Breast epithelium (tissue), 4 donors: ENCODE measurements at regions not wholly inside any gene's neighbourhood (a gene's known extent, or its start where the extent isn't known, plus 50 kb on each side); places are given as distances from the start of the nearest gene placed in this dataset.
"Not testable (repeated sequence)": the region's sequence is repeated elsewhere in the genome, so short reads cannot be mapped to it uniquely, and the experiment has no call there.

Source experiments
- DNase-seq, 2 donors: peaks; one replicate each; pipeline ENCODE4 v3.0.0-alpha.2; 2019; ENCODE audit warnings: low spot score in 2 of 2
- H3K27ac ChIP-seq, 2 donors: fragments of 200-600 bp; sonication (generic) in 1 of 2; one replicate each; pipeline ENCODE4 v1.5.1; 2016 to 2019; ENCODE audit warnings: mild to moderate bottlenecking in 1 of 2
- H3K27me3 ChIP-seq, 2 donors: fragments of 200-600 bp; sonication (generic) in 1 of 2; one replicate each; pipeline versions ENCODE4 v1.5.1 to v1.6.0; 2017 to 2019; ENCODE audit warnings: control low read depth in 1 of 2, mild to moderate bottlenecking in 1 of 2
- H3K36me3 ChIP-seq: fragments of 200-600 bp; one replicate; pipeline ENCODE4 v1.5.1; 2019
- H3K4me1 ChIP-seq, 2 donors: fragments of 200-600 bp; sonication (generic); one replicate each; pipeline ENCODE4 v1.5.1; 2016 to 2019; ENCODE audit warnings: control low read depth in 1 of 2
- H3K4me3 ChIP-seq, 3 donors: fragments of 200-600 bp; sonication (generic); 1 replicate in 2 of 3; 2 replicates in 1 of 3; pipeline ENCODE4 v1.5.1; 2016 to 2019; ENCODE audit warnings: mild to moderate bottlenecking in 3 of 3, moderate library complexity in 2 of 3
- H3K9me3 ChIP-seq, 2 donors: fragments of 200-600 bp; sonication (generic) in 1 of 2; one replicate each; pipeline ENCODE4 v1.5.1; 2016 to 2019; ENCODE audit warnings: control low read depth in 1 of 2
- POLR2A ChIP-seq: fragments of 450-650 bp; IDR thresholded peaks from one replicate; pipeline ENCODE4 v1.6.1; 2016; ENCODE audit warnings: antibody characterized with exemption, mild to moderate bottlenecking, moderate library complexity
- POLR2AphosphoS5 ChIP-seq, 3 donors: sonication (generic); formaldehyde crosslinking; IDR thresholded peaks; one replicate each; pipeline ENCODE4 v1.6.1; 2017; ENCODE audit warnings: antibody characterized with exemption in 3 of 3
- intact Hi-C: fragments of 100-400 bp; cut with DNase I; formaldehyde crosslinking; loops from one replicate; pipeline ENCODE4 v1.15.1; 2023; ENCODE audit warnings: low total_unique reads
- TF ChIP-seq, protein P1 (sequence below), 3 donors: fragments of 450-650 bp; IDR thresholded peaks; one replicate each; pipeline ENCODE4 v1.5.1; 2016 to 2017; ENCODE audit warnings: antibody characterized with exemption in 3 of 3, mild to moderate bottlenecking in 3 of 3, moderate library complexity in 3 of 3

DNA sequence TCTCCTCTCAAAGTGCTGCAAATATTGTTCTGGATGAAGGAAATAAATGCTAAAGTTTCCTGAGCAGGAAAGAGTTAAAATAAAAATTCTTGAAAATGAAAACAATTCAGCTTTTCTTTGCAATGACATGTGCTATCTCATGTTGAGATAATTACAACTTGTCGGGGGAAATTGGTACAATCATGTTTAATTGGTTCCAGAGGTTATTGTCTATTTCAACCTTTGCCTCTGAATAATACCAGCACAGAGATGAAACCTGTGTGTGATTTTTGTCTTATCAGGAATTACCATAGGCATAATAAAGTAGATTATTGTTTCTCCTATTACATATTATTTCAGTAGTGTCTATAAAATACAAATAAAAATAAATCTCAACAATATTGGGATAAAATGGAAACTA lies 305.0 kb downstream of the XPNPEP1 start:
- Histone ChIP-seq H3K36me3 (no peaks in the 10 kb centered on the region), H3K27ac (no peak overlapping the region), H3K9me3 (no peaks in the 10 kb centered on the region), H3K4me1 (no peaks in the 10 kb centered on the region), H3K27me3 (no peaks in the 10 kb centered on the region), H3K4me3 (no peak overlapping the region)
- no peak for TF ChIP-seq POLR2AphosphoS5 (IDR thresholded peaks at IDR 0.05)
- intact Hi-C loops, result no loop called here
- DNase-seq, result no peak

DNA sequence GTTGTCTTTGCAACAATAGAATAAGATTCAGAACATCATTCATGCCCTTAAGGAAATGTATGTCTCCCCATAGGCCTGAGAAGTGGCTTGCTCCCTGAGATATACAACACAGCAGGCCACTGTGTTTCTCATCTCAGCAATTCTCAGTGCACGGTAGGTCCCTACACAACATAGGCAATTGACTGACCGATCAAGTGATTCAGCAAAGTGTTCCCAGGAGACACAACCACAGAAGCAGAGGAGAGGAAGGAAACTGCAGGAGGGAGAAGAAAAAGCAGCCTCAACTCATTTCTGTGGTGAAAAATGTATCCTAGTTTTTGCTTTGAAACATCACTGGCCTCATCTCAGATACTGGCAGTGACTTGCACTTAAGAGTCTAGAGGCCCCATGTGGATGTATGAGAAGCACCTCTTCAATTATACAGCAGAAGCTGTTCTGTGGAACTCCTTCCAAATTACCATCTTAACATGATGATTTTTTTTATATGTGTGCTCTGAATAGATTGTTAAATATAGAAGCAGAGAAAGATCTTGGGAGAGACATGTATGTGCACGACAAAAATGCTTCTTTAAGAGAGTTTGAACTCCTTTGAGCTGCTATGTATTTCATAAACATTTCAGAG lies 306.8 kb downstream of the XPNPEP1 start:
- no peak overlapping the region for H3K4me3 ChIP-seq
- no peak overlapping the region for H3K27ac ChIP-seq
- no peaks in the 10 kb centered on the region for H3K27me3 ChIP-seq
- no peak for DNase-seq
- no peaks in the 10 kb centered on the region for H3K9me3 ChIP-seq
- H3K36me3 ChIP-seq, result no peaks in the 10 kb centered on the region
- no peak for TF ChIP-seq POLR2A
- TF ChIP-seq, protein P1, sequence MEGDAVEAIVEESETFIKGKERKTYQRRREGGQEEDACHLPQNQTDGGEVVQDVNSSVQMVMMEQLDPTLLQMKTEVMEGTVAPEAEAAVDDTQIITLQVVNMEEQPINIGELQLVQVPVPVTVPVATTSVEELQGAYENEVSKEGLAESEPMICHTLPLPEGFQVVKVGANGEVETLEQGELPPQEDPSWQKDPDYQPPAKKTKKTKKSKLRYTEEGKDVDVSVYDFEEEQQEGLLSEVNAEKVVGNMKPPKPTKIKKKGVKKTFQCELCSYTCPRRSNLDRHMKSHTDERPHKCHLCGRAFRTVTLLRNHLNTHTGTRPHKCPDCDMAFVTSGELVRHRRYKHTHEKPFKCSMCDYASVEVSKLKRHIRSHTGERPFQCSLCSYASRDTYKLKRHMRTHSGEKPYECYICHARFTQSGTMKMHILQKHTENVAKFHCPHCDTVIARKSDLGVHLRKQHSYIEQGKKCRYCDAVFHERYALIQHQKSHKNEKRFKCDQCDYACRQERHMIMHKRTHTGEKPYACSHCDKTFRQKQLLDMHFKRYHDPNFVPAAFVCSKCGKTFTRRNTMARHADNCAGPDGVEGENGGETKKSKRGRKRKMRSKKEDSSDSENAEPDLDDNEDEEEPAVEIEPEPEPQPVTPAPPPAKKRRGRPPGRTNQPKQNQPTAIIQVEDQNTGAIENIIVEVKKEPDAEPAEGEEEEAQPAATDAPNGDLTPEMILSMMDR (IDR thresholded peaks at IDR 0.05), result no peak
- TF ChIP-seq POLR2AphosphoS5 (IDR thresholded peaks at IDR 0.05), result no peak
- intact Hi-C loops, result no loop called here
- no peaks in the 10 kb centered on the region for H3K4me1 ChIP-seq

DNA sequence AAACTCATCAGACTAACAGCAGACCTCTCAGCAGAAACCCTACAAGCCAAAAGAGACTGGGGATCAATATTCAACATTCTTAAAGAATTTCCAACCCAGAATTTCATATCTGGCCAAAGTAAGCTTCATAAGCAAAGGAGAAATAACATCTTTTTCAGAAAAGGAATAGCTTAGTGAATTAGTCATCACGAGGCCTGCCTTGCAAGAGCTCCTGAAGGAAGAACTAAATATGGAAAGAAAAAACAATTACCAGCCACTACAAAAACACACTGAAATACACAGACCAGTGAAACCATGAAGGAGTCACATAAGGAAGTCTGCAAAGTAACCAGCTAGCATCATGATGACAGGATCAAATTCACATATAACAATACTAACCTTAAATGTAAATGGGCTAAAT lies 328.0 kb downstream of the XPNPEP1 start:
- H3K4me1 ChIP-seq, H3K27ac ChIP-seq, DNase-seq, H3K9me3 ChIP-seq, intact Hi-C loops, H3K36me3 ChIP-seq, H3K4me3 ChIP-seq, H3K27me3 ChIP-seq: not testable (repeated sequence)

DNA sequence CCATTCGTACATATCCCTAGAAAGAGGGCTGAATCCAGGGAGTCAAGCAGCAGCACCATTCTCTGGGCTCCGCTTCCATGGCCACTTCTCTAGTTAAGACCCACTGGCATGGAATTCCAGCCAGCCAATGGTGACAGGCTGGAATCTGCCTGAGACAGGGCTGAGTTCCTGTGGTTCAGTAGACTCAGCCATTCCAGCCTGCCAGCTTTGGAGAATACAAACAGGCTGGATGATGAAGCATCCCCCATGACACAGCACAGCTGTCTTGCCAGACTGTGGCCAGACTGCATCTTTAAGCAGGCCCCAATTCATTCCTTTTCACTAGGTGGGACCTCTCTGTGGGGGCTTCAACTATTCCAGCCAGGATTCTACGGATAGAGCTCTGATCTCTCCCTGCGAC lies 329.6 kb downstream of the XPNPEP1 start:
- H3K4me3 ChIP-seq, result no peak overlapping the region
- no peak for DNase-seq
- H3K27me3 ChIP-seq, result no peaks in the 10 kb centered on the region
- H3K36me3 ChIP-seq, result no peaks in the 10 kb centered on the region
- TF ChIP-seq POLR2AphosphoS5 (IDR thresholded peaks at IDR 0.05), result no peak
- intact Hi-C loops, result no loop called here
- H3K4me1 ChIP-seq, result no peaks in the 10 kb centered on the region
- H3K27ac ChIP-seq, result no peak overlapping the region
- H3K9me3 ChIP-seq, result peaks cover 0 to 4% of the 10 kb centered on the region in 2 donors

DNA sequence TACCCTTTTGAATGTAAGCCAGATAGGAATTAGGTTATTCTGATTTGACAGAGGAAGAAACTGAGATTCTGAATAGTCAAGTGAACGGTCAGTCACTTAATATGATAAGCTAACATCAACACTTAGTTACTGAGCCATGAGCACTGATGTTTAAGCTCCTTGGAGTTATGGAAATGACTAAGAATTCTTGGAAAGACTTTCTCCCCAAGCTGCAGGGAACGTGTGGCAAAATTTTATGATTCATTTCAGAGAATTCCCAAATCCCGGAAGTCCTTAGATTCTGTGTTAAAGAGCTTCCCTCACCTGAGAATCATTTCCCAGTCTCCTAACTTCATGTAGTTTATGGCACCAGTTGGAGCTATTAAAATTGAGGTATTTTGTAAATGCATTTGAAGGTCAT lies 330.9 kb downstream of the XPNPEP1 start:
- Histone ChIP-seq H3K9me3 (peaks cover 0 to 4% of the 10 kb centered on the region in 2 donors), H3K4me3 (no peak overlapping the region), H3K4me1 (no peaks in the 10 kb centered on the region), H3K36me3 (no peaks in the 10 kb centered on the region), H3K27me3 (no peaks in the 10 kb centered on the region), H3K27ac (no peak overlapping the region)
- TF ChIP-seq POLR2AphosphoS5 (IDR thresholded peaks at IDR 0.05) (no peak), POLR2A (no peak)
- TF ChIP-seq, protein P1 (IDR thresholded peaks at IDR 0.05), result no peak
- intact Hi-C loops, result no loop called here
- no peak for DNase-seq

DNA sequence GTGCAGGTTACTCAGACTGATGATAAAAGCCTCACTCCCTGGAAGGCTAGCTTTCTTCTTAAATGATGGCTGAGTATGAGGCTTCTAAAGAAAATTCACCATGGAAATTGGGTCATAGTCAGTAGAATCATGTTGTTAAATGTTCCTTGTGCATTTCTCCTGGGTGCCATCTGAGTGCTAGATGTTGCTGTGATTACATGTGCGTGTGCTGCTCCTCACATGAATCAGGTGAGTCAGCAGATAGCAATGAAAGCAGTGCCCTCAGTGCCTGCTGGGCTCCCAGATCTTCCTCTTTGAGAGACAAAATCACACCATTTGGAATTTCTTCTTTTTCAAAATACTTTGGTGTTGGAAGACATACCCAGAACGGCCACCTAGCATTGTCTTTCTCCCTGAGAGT lies 331.7 kb downstream of the XPNPEP1 start:
- H3K27me3 ChIP-seq, result no peaks in the 10 kb centered on the region
- TF ChIP-seq POLR2AphosphoS5 (IDR thresholded peaks at IDR 0.05) (no peak), POLR2A (no peak)
- TF ChIP-seq, protein P1 (IDR thresholded peaks at IDR 0.05), result no peak
- H3K4me3 ChIP-seq, result no peak overlapping the region
- no peaks in the 10 kb centered on the region for H3K4me1 ChIP-seq
- H3K27ac ChIP-seq, result no peak overlapping the region
- no peak for DNase-seq
- peaks cover 0 to 4% of the 10 kb centered on the region in 2 donors for H3K9me3 ChIP-seq
- H3K36me3 ChIP-seq, result no peaks in the 10 kb centered on the region
- intact Hi-C loops, result no loop called here

DNA sequence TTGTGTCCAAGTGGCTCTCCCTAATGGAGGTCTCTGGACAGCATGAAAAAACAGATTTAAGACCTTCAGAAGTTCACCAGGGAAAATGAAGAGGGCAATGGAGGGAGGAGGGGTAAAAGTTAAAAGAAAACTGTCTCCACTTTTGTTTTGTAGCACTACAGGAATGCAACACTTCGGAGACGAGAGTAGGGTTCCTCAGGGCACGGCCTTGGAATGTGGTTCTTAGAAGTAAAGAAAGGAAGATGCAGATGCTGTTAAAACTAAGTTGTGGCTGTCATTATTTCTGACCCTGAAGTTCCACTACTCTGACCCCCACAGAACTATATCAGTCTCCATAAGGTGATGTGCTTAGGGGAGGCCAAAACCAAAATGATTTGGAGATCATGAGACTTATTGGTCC lies 335.1 kb downstream of the XPNPEP1 start:
- H3K4me3 ChIP-seq, result no peak overlapping the region
- TF ChIP-seq POLR2A, result no peak
- intact Hi-C loops, result no loop called here
- no peaks in the 10 kb centered on the region for H3K9me3 ChIP-seq
- H3K27ac ChIP-seq, result no peak overlapping the region
- H3K36me3 ChIP-seq, result no peaks in the 10 kb centered on the region
- DNase-seq, result no peak
- no peaks in the 10 kb centered on the region for H3K4me1 ChIP-seq
- H3K27me3 ChIP-seq, result no peaks in the 10 kb centered on the region
